GM13976 (cell line): ENCODE measurements at regions not wholly inside any gene's neighbourhood (a gene's known extent, or its start where the extent isn't known, plus 50 kb on each side); places are given as distances from the start of the nearest gene placed in this dataset.

Experiments used
- DNase-seq: peaks from one replicate; pipeline ENCODE4 v3.0.0; 2012; ENCODE audit warnings: low spot score
- in situ Hi-C: fragments of 300-500 bp; cut with MboI; formaldehyde crosslinking; loops from one replicate; pipeline ENCODE4 v1.12.0; 2022; ENCODE audit warnings: low sequenced_read_pairs, mixed read lengths, inconsistent platforms; ENCODE audit not compliant: unreplicated experiment
- TF ChIP-seq, protein P1 (sequence below): IDR thresholded peaks from 2 replicates; pipeline ENCODE4 v1.5.1; 2012; ENCODE audit warnings: borderline replicate concordance, mild to moderate bottlenecking; ENCODE audit not compliant: insufficient read depth; ENCODE audit errors: extremely low read depth, missing control alignments, control extremely low read depth

DNA sequence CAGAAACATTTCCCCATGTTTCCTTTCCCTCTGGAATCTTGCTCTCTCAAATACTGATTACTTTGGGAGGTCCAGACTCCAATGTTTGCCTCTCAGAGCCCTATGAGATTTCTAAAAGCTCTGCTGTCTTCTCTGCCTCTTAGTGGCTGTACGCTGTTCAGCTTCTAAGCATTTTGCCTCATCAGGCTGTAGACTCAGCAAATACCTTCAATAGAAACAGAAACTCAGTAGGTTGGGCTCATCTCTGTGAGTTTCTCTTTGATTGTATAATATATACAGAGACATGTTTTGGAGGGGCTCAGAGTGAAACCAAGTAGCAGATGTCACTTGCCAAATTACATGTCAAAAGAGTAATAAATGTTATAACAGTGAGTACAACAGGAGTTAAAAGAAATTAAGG, 380.8 kb upstream of the MEIS2 start:
- no peak for DNase-seq
- in situ Hi-C loops: no loop called here
- TF ChIP-seq, protein P1, sequence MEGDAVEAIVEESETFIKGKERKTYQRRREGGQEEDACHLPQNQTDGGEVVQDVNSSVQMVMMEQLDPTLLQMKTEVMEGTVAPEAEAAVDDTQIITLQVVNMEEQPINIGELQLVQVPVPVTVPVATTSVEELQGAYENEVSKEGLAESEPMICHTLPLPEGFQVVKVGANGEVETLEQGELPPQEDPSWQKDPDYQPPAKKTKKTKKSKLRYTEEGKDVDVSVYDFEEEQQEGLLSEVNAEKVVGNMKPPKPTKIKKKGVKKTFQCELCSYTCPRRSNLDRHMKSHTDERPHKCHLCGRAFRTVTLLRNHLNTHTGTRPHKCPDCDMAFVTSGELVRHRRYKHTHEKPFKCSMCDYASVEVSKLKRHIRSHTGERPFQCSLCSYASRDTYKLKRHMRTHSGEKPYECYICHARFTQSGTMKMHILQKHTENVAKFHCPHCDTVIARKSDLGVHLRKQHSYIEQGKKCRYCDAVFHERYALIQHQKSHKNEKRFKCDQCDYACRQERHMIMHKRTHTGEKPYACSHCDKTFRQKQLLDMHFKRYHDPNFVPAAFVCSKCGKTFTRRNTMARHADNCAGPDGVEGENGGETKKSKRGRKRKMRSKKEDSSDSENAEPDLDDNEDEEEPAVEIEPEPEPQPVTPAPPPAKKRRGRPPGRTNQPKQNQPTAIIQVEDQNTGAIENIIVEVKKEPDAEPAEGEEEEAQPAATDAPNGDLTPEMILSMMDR: no peak

DNA sequence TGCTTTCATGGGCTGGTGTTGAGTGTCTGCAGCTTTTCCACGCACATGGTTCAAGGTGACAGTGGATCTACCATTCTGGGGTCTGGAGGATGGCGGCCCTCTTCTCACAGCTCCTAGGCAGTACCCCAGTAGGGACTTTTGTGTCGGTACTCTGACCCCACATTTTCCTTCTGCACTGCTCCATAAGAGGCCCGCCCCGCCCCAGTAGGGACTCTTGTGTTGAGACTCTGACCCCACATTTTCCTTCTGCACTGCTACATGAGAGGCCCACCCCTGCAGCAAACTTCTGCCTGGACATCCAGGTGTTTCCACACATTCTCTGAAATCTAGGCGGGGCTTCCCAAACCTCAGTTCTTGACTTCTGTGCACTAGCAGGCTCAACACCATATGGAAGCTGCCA, 383.4 kb upstream of the MEIS2 start:
- in situ Hi-C loops: no loop called here
- TF ChIP-seq, protein P1: no peak
- DNase-seq: no peak

DNA sequence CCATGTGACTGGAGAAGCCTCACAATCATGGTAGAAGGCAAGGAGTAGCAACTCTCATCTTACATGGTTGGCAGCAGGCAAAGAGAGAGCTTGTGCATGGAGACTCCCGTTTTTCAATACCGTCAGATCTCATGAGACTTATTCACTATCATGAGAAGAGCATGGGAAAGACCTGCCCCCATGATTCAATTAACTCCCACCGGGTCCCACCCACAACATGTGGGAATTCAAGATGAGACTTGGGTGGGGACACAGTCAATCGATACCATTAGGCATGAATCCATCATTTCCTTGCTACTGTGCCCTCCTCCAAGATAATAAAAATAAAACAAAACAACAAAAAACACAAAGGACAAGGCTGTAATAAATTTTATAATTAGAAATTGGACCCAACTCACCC, 384.7 kb upstream of the MEIS2 start:
- TF ChIP-seq, protein P1: no peak
- in situ Hi-C loops: no loop called here
- DNase-seq: no peak

DNA sequence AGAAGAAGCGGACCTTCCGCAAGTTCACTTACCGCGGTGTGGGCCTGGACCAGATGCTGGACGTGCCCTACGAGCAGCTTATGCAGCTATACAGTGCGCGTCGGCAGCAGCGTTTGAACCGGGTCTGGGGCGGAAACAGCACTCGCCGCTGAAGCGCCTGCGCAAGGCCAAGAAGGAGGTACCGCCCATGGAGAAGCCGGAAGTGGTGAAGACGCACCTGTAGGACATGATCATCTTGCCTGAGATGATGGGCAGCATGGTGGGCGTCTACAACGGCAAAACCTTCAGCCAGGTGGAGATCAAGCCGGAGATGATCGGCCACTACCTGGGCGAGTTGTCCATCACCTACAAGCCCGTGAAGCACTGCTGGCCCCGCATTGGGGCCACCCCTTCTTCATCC, 390.4 kb upstream of the MEIS2 start:
- TF ChIP-seq, protein P1: no peak
- in situ Hi-C loops: no loop called here
- DNase-seq: no peak

DNA sequence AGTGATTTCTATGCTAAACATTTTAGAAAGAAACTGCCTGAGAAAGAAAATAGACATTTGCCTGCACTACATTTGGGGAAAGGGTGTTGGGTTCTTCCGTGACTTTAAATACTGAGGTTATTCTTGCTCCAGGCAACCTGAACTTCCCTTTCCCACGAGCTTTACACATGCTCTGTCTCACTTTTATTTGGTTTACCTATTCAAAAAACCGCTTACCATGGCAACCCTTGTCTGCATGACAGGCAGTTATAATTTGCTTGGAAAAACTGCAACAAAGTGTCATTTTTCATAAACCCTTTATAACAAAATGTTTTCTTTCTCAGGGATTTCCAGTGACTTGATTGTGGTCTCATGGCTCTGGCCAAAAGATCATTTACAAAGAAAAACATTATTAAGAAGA, 416.3 kb upstream of the MEIS2 start:
- DNase-seq: no peak
- in situ Hi-C loops: no loop called here
- TF ChIP-seq, protein P1: no peak

DNA sequence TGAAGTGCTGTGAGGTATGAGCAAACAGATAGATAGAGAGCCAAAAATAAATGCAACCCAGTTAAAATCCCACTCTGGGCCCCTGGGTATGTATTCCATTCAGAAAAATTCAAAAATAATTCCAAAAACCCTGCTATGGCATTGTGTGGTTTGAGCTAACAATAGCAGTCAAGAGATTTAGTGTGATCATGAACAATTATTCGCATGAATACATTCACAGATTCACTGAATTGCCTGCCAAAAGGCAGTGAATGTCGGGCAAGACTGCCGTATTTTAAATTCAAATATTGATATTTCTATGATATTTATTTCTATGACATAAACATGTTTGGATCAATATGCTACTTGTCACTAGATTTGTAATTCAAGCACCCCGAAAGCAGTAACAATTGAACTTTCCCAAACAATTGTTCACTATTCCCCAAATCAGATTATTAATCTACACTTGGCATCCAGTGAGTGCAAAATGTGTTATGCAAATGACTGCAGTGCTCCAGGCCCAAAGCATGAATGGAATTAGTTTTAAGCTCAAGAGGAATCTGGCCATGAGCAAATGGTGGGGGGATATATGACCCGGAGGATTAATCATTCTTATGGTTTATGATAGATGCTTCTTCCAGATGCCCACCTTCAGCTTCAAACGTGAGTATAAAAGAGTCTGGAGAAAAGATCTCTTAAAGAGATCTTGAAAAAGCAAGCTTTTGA, 417.0 kb upstream of the MEIS2 start:
- TF ChIP-seq, protein P1: no peak
- in situ Hi-C loops: no loop called here
- no peak for DNase-seq
